ENCODE measurements at regions not wholly inside any gene's neighbourhood (a gene's known extent, or its start where the extent isn't known, plus 50 kb on each side); places are given as distances from the start of the nearest gene placed in this dataset.

GRCh38 chr11:87422566-87422965 is 384.8 kb downstream of the TMEM135 start:
- DNase-seq (ENCODE audit: low read depth) = no peak
- TF ChIP-seq CTCF (IDR thresholded peaks at IDR 0.05; ENCODE audit: low read depth, low read length, missing control alignments) = no peak

DNA sequence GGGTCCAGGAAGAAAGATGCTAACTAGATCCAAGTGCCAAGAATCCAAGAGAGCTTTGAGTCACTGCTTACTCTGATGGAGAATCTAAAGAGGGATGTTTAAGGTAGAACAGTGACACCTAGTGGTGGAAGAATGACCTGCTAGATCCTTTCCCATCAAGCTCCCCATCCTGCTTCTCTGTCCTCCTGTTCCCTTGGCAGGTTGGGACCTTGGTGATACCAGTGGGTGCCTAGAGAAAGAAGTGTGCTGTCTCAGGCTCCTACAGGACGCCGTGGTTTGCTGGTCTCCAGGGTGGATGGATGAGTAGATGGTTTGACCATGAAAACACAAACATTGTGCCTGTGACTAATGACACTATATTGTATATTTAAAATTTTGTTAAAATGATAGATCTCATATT is 383.7 kb downstream of the TMEM135 start:
- no peak overlapping the region for H3K4me3 ChIP-seq (ENCODE audit: low read depth, low read length)
- TF ChIP-seq CTCF (IDR thresholded peaks at IDR 0.05; ENCODE audit: low read depth, low read length, missing control alignments) = peak; percentile 82
- peak; percentile 39 for DNase-seq (ENCODE audit: low read depth)

More at GRCh38 chr11:87422566-87422965, 384.8 kb downstream of the TMEM135 start:
- H3K4me3 ChIP-seq (ENCODE audit: low read depth, low read length) = no peak overlapping the region

GRCh38 chr11:87417951-87418350 is 380.2 kb downstream of the TMEM135 start:
- no peak for TF ChIP-seq CTCF (IDR thresholded peaks at IDR 0.05; ENCODE audit: low read depth, low read length, missing control alignments)
- DNase-seq (ENCODE audit: low read depth) = no peak
- H3K4me3 ChIP-seq (ENCODE audit: low read depth, low read length) = no peak overlapping the region

DNA sequence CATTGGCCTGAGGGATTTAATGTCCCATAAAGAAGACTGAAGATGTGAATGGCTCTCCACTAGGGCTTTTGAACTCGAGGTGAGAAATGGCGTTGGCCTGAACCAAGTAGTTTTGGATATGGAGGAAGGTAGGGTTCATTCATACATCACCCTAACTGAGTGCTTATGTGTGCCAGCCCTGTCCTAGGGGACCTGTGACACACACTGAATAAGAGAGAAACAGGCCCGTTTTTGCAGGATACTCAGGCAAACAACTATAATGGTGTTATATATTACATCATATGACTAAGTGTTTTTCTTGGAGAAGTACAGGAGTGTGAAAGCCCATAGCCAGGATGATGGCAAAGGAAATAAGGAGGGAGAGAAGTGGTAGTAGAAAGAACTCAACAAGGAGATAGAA is 368.1 kb downstream of the TMEM135 start:
- H3K4me3 ChIP-seq (ENCODE audit: low read depth, low read length) = no peak overlapping the region
- no peak for TF ChIP-seq CTCF (IDR thresholded peaks at IDR 0.05; ENCODE audit: low read depth, low read length, missing control alignments)

GRCh38 chr11:87405356-87405755 is 367.6 kb downstream of the TMEM135 start:
- no peak for TF ChIP-seq CTCF (IDR thresholded peaks at IDR 0.05; ENCODE audit: low read depth, low read length, missing control alignments)

More for the DNA sequence above, 368.1 kb downstream of the TMEM135 start:
- no peak for DNase-seq (ENCODE audit: low read depth)

DNA sequence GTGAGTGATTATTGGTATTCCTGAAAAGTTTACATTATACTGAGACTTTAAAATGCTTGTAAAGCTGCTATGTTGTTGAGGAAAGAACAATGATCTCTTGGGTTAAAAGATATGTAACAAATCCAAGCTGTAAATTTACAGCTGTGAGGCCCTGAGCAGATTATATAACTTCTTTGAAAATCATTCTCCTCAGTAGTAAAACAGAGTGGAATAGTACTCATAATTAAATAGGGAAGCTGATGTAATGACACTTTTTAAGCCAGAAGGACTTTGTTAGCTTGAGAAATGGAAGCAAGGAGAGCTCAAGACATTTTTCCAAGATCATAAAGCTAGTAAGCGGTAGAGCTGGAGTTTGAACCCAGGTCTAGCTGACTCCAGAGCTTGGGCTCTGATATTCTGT is 363.9 kb downstream of the TMEM135 start:
- no peak for DNase-seq (ENCODE audit: low read depth)
- H3K4me3 ChIP-seq (ENCODE audit: low read depth, low read length) = no peak overlapping the region
- TF ChIP-seq CTCF (IDR thresholded peaks at IDR 0.05; ENCODE audit: low read depth, low read length, missing control alignments) = no peak

More at GRCh38 chr11:87405356-87405755, 367.6 kb downstream of the TMEM135 start:
- no peak overlapping the region for H3K4me3 ChIP-seq (ENCODE audit: low read depth, low read length)
- no peak for DNase-seq (ENCODE audit: low read depth)

GRCh38 chr11:87399341-87399740 is 361.6 kb downstream of the TMEM135 start:
- TF ChIP-seq CTCF (IDR thresholded peaks at IDR 0.05; ENCODE audit: low read depth, low read length, missing control alignments) = no peak
- DNase-seq (ENCODE audit: low read depth) = no peak
- H3K4me3 ChIP-seq (ENCODE audit: low read depth, low read length) = no peak overlapping the region
